Astrocyte (in vitro differentiated cells and primary cell): ENCODE measurements at regions not wholly inside any gene's neighbourhood (a gene's known extent, or its start where the extent isn't known, plus 50 kb on each side); places are given as distances from the start of the nearest gene placed in this dataset.

Experiments
- DNase-seq: peaks from one replicate; pipeline ENCODE4 v3.0.0-alpha.2; 2010; ENCODE audit warnings: low read depth
- FAIRE-seq: peaks from 2 replicates; lab custom pipeline; 2011; peaks lifted over from hg19 to GRCh38; lab: Jason Lieb, UNC
- H2AFZ ChIP-seq: 2 replicates; pipeline ENCODE4 v1.6.0; 2012; ENCODE audit warnings: low read depth, low read length, inconsistent platforms
- H3K27ac ChIP-seq: 2 replicates; pipeline ENCODE4 v1.5.1; 2011; ENCODE audit warnings: low read depth, low read length, inconsistent platforms
- H3K27me3 ChIP-seq: 2 replicates; pipeline ENCODE4 v1.6.0; 2011; ENCODE audit warnings: low read length, inconsistent platforms; ENCODE audit not compliant: insufficient read depth
- H3K36me3 ChIP-seq: 2 replicates; pipeline ENCODE4 v1.5.1; 2011; ENCODE audit warnings: low read length, inconsistent platforms; ENCODE audit not compliant: insufficient read depth
- H3K4me1 ChIP-seq: 2 replicates; pipeline ENCODE4 v1.5.1; 2011; ENCODE audit warnings: low read length, inconsistent platforms; ENCODE audit not compliant: insufficient read depth
- H3K4me2 ChIP-seq: 2 replicates; pipeline ENCODE4 v1.6.0; 2012; ENCODE audit warnings: low read length, inconsistent platforms
- H3K4me3 ChIP-seq: 2 replicates; pipeline ENCODE4 v1.5.1; 2011; ENCODE audit warnings: low read depth, mild to moderate bottlenecking, low read length, inconsistent platforms; ENCODE audit not compliant: insufficient read depth
- H3K79me2 ChIP-seq: 2 replicates; pipeline ENCODE4 v1.6.0; 2012; ENCODE audit warnings: mild to moderate bottlenecking, low read length, inconsistent platforms; ENCODE audit not compliant: insufficient read depth
- H3K9ac ChIP-seq: 2 replicates; pipeline ENCODE4 v1.6.0; 2012; ENCODE audit warnings: mild to moderate bottlenecking, low read length, inconsistent platforms
- H3K9me3 ChIP-seq: 2 replicates; pipeline ENCODE4 v1.5.1; 2012; ENCODE audit warnings: low read depth, mild to moderate bottlenecking, low read length, inconsistent platforms; ENCODE audit not compliant: insufficient read depth
- H4K20me1 ChIP-seq: 2 replicates; pipeline ENCODE4 v1.6.0; 2012; ENCODE audit warnings: low read length, inconsistent platforms; ENCODE audit not compliant: insufficient read depth
- H3K27ac Mint-ChIP-seq: one replicate; pipeline ENCODE4 v1.8.0; 2021; ENCODE audit warnings: mild to moderate bottlenecking, mixed read lengths; ENCODE audit not compliant: unreplicated experiment
- H3K27me3 Mint-ChIP-seq: one replicate; pipeline ENCODE4 v1.8.0; 2021; ENCODE audit warnings: low read depth, mixed read lengths; ENCODE audit not compliant: unreplicated experiment
- H3K36me3 Mint-ChIP-seq: one replicate; pipeline ENCODE4 v1.8.0; 2021; ENCODE audit warnings: low read depth, mixed read lengths; ENCODE audit not compliant: unreplicated experiment
- H3K4me1 Mint-ChIP-seq: one replicate; pipeline ENCODE4 v1.8.0; 2021; ENCODE audit warnings: low read depth, mixed read lengths; ENCODE audit not compliant: unreplicated experiment
- H3K4me3 Mint-ChIP-seq: one replicate; pipeline ENCODE4 v1.8.0; 2021; ENCODE audit warnings: mild to moderate bottlenecking, moderate library complexity, mixed read lengths; ENCODE audit not compliant: unreplicated experiment
- H3K9me3 Mint-ChIP-seq: one replicate; pipeline ENCODE4 v1.8.0; 2021; ENCODE audit warnings: mild to moderate bottlenecking, mixed read lengths; ENCODE audit not compliant: unreplicated experiment
- EZH2 ChIP-seq: IDR thresholded peaks from 2 replicates; pipeline ENCODE4 v1.6.1; 2012; ENCODE audit warnings: mild to moderate bottlenecking, low read length, inconsistent platforms; ENCODE audit not compliant: insufficient read depth
- TF ChIP-seq, protein P1 (sequence below): IDR thresholded peaks from 2 replicates; pipeline ENCODE4 v1.5.1; 2011; ENCODE audit warnings: low read depth, mild to moderate bottlenecking, inconsistent platforms, low read length, moderate library complexity; ENCODE audit not compliant: insufficient read depth

DNA sequence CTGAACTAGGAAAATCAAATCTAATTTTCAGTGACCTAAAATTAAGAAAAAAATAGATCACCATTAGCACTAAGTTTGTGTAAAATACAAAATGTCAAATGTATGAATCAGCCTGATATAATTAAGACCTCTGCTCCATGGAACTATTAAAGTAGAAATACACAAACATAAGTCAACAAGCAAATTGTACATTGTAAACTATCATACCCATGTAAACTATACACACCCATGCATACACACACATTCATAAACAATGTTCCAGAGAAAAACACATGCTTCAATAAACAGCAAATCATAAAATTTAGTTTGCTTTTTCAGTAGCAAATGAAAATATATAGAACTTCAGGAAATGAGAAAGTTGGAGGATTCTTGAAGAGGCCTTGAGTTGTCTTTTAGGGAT is 199.7 kb upstream of the VSTM2A start:
- DNase-seq (no peak), FAIRE-seq (no peak)
- H3K9me3 ChIP-seq, result no peaks in the 10 kb centered on the region
- Mint-ChIP-seq H3K4me3 (no peak overlapping the region), H3K27me3 (no peaks in the 10 kb centered on the region), H3K27ac (no peak overlapping the region), H3K36me3 (no peaks in the 10 kb centered on the region), H3K9me3 (no peaks in the 10 kb centered on the region), H3K4me1 (no peaks in the 10 kb centered on the region)
- no peaks in the 10 kb centered on the region for H3K4me1 ChIP-seq
- H3K4me2 ChIP-seq, result no peak overlapping the region
- H4K20me1 ChIP-seq, result no peaks in the 10 kb centered on the region
- no peaks in the 10 kb centered on the region for H3K36me3 ChIP-seq
- H3K9ac ChIP-seq, result no peak overlapping the region
- H3K27ac ChIP-seq, result no peak overlapping the region
- no peak overlapping the region for H2AFZ ChIP-seq
- no peak overlapping the region for H3K4me3 ChIP-seq
- H3K27me3 ChIP-seq, result no peaks in the 10 kb centered on the region
- no peak for TF ChIP-seq EZH2
- TF ChIP-seq, protein P1, sequence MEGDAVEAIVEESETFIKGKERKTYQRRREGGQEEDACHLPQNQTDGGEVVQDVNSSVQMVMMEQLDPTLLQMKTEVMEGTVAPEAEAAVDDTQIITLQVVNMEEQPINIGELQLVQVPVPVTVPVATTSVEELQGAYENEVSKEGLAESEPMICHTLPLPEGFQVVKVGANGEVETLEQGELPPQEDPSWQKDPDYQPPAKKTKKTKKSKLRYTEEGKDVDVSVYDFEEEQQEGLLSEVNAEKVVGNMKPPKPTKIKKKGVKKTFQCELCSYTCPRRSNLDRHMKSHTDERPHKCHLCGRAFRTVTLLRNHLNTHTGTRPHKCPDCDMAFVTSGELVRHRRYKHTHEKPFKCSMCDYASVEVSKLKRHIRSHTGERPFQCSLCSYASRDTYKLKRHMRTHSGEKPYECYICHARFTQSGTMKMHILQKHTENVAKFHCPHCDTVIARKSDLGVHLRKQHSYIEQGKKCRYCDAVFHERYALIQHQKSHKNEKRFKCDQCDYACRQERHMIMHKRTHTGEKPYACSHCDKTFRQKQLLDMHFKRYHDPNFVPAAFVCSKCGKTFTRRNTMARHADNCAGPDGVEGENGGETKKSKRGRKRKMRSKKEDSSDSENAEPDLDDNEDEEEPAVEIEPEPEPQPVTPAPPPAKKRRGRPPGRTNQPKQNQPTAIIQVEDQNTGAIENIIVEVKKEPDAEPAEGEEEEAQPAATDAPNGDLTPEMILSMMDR, result no peak
- H3K79me2 ChIP-seq, result no peaks in the 10 kb centered on the region

DNA sequence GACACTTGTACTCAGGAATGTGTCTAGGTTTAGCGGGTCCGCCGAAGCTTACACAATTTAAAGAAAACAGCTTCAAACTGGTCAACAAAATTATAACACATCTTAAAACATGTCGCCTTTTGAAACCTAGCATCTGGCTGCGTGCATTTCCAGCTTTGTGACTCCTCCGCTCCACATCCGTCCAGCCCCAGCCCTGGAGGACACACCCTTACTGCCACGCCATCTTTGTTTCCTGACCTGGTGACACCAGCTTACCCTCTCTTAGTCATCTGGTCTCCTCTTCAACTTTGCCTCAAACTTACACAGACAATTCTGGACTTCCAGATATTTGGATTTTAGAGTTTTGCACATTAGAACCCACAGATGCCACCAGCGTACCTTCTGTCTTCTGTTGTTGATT is 198.7 kb upstream of the VSTM2A start:
- no peak for TF ChIP-seq EZH2
- TF ChIP-seq, protein P1, result no peak
- no peak overlapping the region for H3K27ac Mint-ChIP-seq

DNA sequence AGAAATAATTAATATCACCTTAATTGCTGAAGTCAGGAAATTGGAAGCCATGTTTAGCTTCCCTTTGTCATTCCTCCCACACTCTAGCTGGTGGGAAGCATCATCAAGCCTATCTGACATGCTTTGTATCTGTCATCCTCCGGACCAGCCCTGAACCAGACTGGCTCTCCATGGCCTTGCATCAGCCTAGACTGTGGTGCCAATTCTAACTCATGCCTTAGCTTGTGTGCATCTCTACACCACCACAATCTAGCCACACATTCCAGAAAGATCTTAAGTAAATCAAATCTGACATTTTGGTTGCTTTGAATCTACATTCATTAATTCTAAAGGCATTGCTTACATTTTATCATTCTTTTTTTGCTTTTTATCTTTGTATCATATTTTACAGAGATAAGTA is 196.4 kb upstream of the VSTM2A start:
- Histone ChIP-seq H3K4me1 (no peaks in the 10 kb centered on the region), H3K4me2 (no peak overlapping the region), H3K4me3 (no peak overlapping the region), H3K27me3 (no peaks in the 10 kb centered on the region), H3K9me3 (no peaks in the 10 kb centered on the region), H4K20me1 (no peaks in the 10 kb centered on the region), H3K9ac (no peak overlapping the region), H3K79me2 (no peaks in the 10 kb centered on the region), H3K27ac (no peak overlapping the region), H2AFZ (no peak overlapping the region), H3K36me3 (no peaks in the 10 kb centered on the region)
- H3K4me3 Mint-ChIP-seq, result no peak overlapping the region
- DNase-seq (no peak), FAIRE-seq (no peak)
- no peak overlapping the region for H3K27ac Mint-ChIP-seq
- TF ChIP-seq, protein P1, result no peak
- no peak for TF ChIP-seq EZH2
- H3K27me3 Mint-ChIP-seq, result no peaks in the 10 kb centered on the region
- H3K9me3 Mint-ChIP-seq, result no peaks in the 10 kb centered on the region
- no peaks in the 10 kb centered on the region for H3K36me3 Mint-ChIP-seq
- H3K4me1 Mint-ChIP-seq, result peaks cover 7% of the 10 kb centered on the region

More for the DNA sequence above, 198.7 kb upstream of the VSTM2A start:
- Mint-ChIP-seq H3K4me1 (no peaks in the 10 kb centered on the region), H3K9me3 (no peaks in the 10 kb centered on the region), H3K36me3 (no peaks in the 10 kb centered on the region), H3K27me3 (no peaks in the 10 kb centered on the region), H3K4me3 (no peak overlapping the region)
- Histone ChIP-seq H3K9me3 (no peaks in the 10 kb centered on the region), H3K79me2 (no peaks in the 10 kb centered on the region), H2AFZ (no peak overlapping the region), H3K4me1 (no peaks in the 10 kb centered on the region), H3K36me3 (no peaks in the 10 kb centered on the region), H3K9ac (no peak overlapping the region), H4K20me1 (no peaks in the 10 kb centered on the region), H3K4me3 (no peak overlapping the region), H3K27ac (no peak overlapping the region), H3K27me3 (no peaks in the 10 kb centered on the region), H3K4me2 (no peak overlapping the region)
- no peak for FAIRE-seq
- no peak for DNase-seq
